ENCODE measurements at regions not wholly inside any gene's neighbourhood (a gene's known extent, or its start where the extent isn't known, plus 50 kb on each side); places are given as distances from the start of the nearest gene placed in this dataset.

DNA sequence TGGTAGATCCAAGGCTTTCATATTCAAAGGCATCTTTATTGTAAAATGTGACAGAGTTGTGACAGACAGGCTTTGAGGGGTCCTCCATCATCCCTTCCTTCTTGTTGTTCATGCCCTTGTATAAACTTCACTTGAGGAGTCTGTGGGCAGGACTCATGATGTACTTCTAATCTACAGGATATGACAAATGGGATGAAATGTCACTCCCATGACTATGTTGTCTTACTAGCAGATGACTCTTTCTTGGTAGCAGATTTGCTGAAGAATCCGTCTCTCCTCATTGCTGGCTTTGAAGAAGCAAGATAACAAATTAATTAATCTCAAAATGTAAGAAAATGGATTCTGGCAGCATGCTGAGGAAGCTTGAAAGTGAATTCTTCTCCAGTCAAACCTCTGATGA lies 566.1 kb downstream of the TFAP2B start:
- H3K4me3 ChIP-seq (ENCODE audit: low read depth, low read length) = no peak overlapping the region
- in situ Hi-C loops (cut with HindIII; ENCODE audit: low pct_ligation_motif_present, low sequenced_read_pairs) = no loop called here
- H3K36me3 ChIP-seq (replicated peaks) = no peaks in the 10 kb centered on the region
- no peak overlapping the region for H3K27ac ChIP-seq
- TF ChIP-seq, protein P1, sequence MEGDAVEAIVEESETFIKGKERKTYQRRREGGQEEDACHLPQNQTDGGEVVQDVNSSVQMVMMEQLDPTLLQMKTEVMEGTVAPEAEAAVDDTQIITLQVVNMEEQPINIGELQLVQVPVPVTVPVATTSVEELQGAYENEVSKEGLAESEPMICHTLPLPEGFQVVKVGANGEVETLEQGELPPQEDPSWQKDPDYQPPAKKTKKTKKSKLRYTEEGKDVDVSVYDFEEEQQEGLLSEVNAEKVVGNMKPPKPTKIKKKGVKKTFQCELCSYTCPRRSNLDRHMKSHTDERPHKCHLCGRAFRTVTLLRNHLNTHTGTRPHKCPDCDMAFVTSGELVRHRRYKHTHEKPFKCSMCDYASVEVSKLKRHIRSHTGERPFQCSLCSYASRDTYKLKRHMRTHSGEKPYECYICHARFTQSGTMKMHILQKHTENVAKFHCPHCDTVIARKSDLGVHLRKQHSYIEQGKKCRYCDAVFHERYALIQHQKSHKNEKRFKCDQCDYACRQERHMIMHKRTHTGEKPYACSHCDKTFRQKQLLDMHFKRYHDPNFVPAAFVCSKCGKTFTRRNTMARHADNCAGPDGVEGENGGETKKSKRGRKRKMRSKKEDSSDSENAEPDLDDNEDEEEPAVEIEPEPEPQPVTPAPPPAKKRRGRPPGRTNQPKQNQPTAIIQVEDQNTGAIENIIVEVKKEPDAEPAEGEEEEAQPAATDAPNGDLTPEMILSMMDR (IDR thresholded peaks at IDR 0.05; ENCODE audit: low read depth, low read length, missing control alignments) = no peak
- no peak for DNase-seq
- H3K27me3 ChIP-seq (replicated peaks) = no peaks in the 10 kb centered on the region

DNA sequence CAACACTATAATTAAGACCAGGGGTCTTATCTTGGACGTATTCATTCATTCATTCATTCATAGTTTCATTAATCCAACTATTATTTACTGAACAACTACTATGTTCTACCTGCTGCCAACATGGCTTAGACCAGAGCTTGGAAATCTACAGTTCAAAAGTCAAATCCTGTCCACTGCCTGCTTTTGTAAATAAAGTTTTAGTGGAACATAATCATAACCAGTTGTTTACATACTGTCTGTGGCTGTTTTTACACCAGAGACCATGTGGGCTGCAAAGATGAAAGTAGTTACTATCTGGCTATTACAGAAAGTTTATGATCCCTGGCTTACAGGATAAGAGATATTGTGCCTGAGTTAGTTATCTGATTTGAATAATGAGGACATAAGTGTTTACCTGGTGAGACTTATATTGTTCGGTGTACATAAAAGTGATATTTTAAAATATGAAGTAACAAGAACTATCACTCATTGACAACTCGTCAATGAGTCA lies 567.7 kb downstream of the TFAP2B start:
- Histone ChIP-seq H3K27ac (no peak overlapping the region), H3K4me3 (ENCODE audit: low read depth, low read length) (no peak overlapping the region), H3K27me3 (replicated peaks) (no peaks in the 10 kb centered on the region), H3K36me3 (replicated peaks) (no peaks in the 10 kb centered on the region)
- TF ChIP-seq, protein P1 (IDR thresholded peaks at IDR 0.05; ENCODE audit: low read depth, low read length, missing control alignments) = no peak
- in situ Hi-C loops (cut with HindIII; ENCODE audit: low pct_ligation_motif_present, low sequenced_read_pairs) = no loop called here
- no peak for DNase-seq

DNA sequence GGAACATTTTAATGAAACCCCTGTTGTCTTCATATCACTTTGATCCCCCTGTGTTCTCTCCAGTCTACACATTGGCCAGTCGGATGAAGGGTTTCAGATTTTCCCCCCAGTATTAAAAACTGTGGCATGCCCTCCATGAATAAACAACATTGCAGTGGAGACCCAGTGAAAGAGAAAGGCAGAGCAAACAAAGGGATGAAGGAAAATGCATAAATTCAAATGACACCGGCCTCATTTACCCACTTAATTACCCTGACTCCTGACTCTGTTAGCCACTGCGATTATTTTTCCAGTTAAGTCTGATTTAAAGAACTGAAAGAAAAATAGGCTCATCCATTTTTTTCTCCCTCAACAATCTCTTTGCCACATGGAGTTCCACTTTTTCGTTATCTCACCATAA lies 569.2 kb downstream of the TFAP2B start:
- DNase-seq = no peak
- Histone ChIP-seq H3K36me3 (replicated peaks) (no peaks in the 10 kb centered on the region), H3K27me3 (replicated peaks) (no peaks in the 10 kb centered on the region), H3K4me3 (ENCODE audit: low read depth, low read length) (no peak overlapping the region), H3K27ac (no peak overlapping the region)
- in situ Hi-C loops (cut with HindIII; ENCODE audit: low pct_ligation_motif_present, low sequenced_read_pairs) = no loop called here
- TF ChIP-seq, protein P1 (IDR thresholded peaks at IDR 0.05; ENCODE audit: low read depth, low read length, missing control alignments) = no peak

DNA sequence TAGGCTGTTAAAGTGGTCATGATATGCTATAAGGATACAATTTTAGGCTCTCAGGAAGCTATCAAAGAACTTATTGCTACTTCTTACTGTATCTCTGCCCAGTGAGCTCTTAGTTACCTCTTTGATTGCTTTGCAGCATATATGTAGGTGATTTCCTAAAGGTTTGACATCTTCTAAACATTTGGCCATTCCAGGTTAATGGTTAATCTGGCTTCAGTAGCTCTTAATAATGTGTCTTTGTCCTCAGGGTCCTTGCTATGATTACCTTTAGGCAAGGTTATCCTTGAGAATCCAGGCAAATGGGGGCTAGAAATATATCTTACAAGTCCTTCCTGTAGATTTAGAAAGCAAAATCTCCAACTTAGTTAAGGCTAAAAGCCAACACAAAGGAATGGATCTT lies 575.4 kb downstream of the TFAP2B start:
- Histone ChIP-seq H3K36me3 (replicated peaks) (no peaks in the 10 kb centered on the region), H3K27ac (no peak overlapping the region), H3K4me3 (ENCODE audit: low read depth, low read length) (no peak overlapping the region), H3K27me3 (replicated peaks) (no peaks in the 10 kb centered on the region)
- no peak for DNase-seq
- in situ Hi-C loops (cut with HindIII; ENCODE audit: low pct_ligation_motif_present, low sequenced_read_pairs) = no loop called here
- TF ChIP-seq, protein P1 (IDR thresholded peaks at IDR 0.05; ENCODE audit: low read depth, low read length, missing control alignments) = no peak

DNA sequence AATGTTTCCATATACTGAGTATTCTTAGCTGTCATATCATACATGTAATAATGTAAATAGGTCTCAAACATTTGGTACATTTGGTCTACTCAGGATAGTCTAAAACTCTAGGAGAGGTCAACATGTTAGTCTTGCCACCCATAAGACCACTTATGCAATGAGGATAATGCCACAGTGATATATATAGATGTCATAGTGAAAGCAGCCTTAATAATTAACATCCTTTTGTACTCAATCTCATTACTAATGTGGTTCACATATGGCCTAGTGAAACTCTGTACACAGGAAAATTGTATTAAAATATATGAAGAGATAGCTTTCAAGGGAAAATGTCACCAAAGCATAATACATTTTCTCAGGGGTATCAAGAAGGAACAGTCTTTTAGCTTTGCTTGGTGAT lies 577.9 kb downstream of the TFAP2B start:
- Histone ChIP-seq H3K27me3 (replicated peaks) (no peaks in the 10 kb centered on the region), H3K27ac (no peak overlapping the region), H3K4me3 (ENCODE audit: low read depth, low read length) (no peak overlapping the region), H3K36me3 (replicated peaks) (no peaks in the 10 kb centered on the region)
- TF ChIP-seq, protein P1 (IDR thresholded peaks at IDR 0.05; ENCODE audit: low read depth, low read length, missing control alignments) = no peak
- in situ Hi-C loops (cut with HindIII; ENCODE audit: low pct_ligation_motif_present, low sequenced_read_pairs) = no loop called here
- no peak for DNase-seq

DNA sequence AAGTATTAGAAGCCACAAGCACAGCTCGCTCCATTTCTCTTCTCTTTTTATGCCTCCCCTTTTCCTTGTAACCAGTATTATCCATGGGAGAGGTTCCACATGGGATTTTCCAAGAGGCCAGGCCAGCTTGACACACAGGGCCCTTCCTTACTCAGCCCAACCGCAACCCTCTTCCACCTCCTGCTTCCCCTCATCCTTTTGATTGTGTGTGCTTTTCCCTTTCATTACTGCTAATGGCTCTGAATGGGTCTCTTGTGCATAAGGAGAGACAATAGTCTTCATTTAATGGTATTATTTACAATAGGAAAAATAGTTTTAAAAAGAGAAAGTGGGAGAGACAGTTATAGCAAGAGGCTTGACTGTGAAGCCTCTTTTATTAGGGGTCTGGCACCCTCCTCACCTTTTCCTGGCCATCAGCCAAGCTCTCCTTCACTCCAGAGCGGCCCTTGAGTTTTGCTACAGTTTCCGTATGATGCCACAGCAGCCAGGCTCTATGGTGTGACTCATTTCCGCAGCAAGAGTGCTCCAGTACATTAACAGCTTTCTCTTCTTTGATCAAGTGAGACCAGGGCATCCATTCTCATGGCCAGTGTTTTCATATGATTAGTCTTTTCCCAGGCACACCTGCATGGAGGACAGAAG lies 579.5 kb downstream of the TFAP2B start:
- TF ChIP-seq, protein P1 (IDR thresholded peaks at IDR 0.05; ENCODE audit: low read depth, low read length, missing control alignments) = no peak

More for the DNA sequence above, 579.5 kb downstream of the TFAP2B start:
- DNase-seq = no peak
- Histone ChIP-seq H3K27ac (no peak overlapping the region), H3K4me3 (ENCODE audit: low read depth, low read length) (no peak overlapping the region), H3K27me3 (replicated peaks) (no peaks in the 10 kb centered on the region), H3K36me3 (replicated peaks) (no peaks in the 10 kb centered on the region)
- in situ Hi-C loops (cut with HindIII; ENCODE audit: low pct_ligation_motif_present, low sequenced_read_pairs) = no loop called here

Data from brain microvascular endothelial cell (primary cell).